DOHH2 (cell line): ENCODE measurements at regions not wholly inside any gene's neighbourhood (a gene's known extent, or its start where the extent isn't known, plus 50 kb on each side); places are given as distances from the start of the nearest gene placed in this dataset.

Experiments
- CTCF ChIP-seq: fragments of 200-600 bp; sonication (generic); IDR thresholded peaks from one replicate; pipeline ENCODE4 v1.5.1; 2014; ENCODE audit warnings: antibody characterized with exemption, mild to moderate bottlenecking, low read depth, low read length; ENCODE audit not compliant: poor library complexity, severe bottlenecking
- EZH2phosphoT487 ChIP-seq: fragments of 200-600 bp; sonication (generic); IDR thresholded peaks from 2 replicates; pipeline ENCODE4 v1.6.1; 2017; ENCODE audit warnings: borderline replicate concordance, mild to moderate bottlenecking, antibody characterized with exemption, low read length, moderate library complexity, mixed read lengths

GRCh38 chr11:37786214-37786755, 1188.2 kb upstream of the RAG2 start:
- TF ChIP-seq CTCF (no peak), EZH2phosphoT487 (no peak)
